Stimulated activated CD8-positive, alpha-beta memory T cell treated with anti-CD3 and anti-CD28 coated beads, Interleukin-4, amount 100 ng/mL, for 1 hour (primary cell): ENCODE measurements at regions not wholly inside any gene's neighbourhood (a gene's known extent, or its start where the extent isn't known, plus 50 kb on each side); places are given as distances from the start of the nearest gene placed in this dataset.

Experiments used
- DNase-seq, 2 donors: peaks; one replicate each; pipeline ENCODE4 v3.0.0-alpha.2; 2020; ENCODE audit warnings: low read depth in 2 of 2, low spot score in 1 of 2

DNA sequence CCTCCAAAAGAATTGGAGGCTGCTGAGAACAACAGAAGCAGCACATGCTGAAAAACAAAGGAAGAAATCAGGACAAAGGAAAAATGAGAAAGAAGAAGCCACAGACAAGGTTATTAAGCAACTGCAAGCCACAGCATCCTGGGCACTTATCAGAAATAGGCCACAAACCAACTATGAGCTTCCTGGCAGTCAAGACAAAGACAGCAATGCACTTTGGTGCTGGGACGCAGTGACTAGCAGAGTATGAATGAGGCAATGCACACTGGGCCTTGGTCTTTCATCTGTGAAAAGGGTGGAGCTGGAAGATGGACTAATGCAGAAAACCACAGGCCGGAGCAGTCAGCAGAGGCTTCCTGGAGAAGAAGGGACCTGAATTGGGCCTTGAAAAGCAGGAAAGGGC, 56.0 kb upstream of the LINGO1 start:
- DNase-seq = no peak

DNA sequence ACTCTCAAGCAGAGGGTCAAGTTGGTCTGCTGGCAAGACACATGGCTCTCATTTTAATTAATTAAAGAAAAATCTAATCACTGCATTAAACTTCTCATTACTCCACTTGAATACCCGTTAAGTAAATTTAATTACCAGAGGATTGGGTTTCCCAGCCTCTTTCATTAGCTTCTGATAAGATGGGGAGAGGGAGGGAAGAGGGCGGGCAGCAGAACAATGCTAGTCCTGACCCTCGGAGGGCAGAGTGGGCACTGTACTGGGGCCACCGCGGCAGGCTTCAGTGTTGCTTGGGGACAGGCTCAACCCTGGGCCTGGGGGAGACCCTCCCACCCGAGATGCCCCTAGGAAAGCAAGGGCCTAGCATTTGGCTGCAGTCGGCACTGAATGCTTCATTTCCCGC, 55.6 kb upstream of the LINGO1 start:
- DNase-seq = no peak

- DNase-seq = no peak
These were observed 52.5 kb upstream of the LINGO1 start for GRCh38 chr15:77685082-77685815.

DNA sequence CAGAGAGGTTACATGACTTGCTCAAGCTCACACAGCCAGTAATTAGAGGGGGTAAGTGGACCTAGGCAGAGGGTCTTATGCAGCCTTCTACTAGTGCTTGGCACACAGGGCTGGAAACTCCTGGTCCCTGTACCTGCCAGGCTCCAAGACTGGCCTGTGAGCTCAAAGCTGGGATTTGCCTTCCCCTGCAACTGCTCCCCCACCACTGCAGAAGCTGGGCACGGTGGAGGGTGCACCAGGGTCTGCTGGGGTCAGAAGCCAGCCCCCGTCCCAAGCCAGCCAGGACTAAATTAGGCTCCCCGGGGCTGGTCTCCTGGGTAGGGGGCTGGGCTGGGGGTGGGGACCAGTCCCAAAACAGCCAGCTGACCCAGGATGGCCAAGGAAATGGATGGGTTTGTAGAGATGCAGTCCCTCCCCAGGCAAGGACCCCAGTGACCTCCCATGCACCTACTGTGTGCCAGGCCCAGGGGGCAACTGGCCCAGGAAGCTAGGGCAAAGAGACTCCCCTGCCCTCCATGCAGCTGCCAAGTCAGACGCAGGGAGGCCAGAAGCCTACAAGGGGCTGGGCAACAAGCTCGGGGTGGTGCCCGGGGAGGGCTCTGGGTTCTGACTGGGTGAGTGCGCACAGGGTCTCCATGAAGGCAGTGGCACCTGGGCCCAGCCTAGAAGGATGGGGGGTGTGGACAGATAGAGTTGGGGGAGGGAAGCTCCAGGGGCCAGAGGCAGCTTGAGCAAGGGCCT, 51.8 kb upstream of the LINGO1 start:
- no peak for DNase-seq

DNA sequence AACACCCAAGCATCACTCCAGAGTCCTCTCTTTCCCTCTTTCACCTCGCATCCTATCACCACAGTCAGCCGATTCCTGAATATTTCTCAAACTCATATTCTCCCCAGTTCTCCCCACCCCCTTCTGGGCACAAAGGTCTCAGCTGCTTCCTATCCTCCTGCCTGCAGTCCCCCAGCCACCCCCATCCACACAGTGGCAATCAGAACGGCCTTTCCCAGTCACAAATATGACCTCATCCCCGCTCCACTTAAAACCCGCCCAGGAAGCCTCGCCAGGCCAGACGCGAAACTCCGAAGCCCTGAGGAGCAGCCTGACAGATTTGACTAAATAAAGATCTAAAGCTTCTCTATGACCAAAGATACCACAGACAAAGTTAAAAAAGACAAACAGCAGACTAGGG, 49.9 kb upstream of the LINGO1 start:
- no peak for DNase-seq
